ENCODE measurements at regions not wholly inside any gene's neighbourhood (a gene's known extent, or its start where the extent isn't known, plus 50 kb on each side); places are given as distances from the start of the nearest gene placed in this dataset.

DNA sequence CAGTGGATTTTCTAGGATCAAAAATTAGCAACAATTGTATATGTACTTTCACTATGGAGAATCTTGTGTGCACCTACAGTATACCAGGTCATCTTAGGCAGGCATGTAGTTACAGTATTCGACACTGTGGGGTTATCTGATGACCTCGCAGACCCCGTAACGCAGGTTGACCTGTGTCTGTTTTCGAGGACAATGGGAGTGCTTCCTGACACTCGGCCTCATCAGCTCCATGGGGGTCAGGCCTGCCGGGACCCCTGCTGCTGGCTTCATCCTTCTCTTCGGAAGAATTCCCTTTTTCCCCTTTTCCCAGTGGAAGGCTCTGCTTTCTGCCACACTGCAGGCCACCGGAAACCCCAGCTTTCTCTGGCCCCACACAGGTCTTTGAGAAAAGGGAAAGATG is 102.8 kb upstream of the TMEM18 start:
- DNase-seq = no peak

DNA sequence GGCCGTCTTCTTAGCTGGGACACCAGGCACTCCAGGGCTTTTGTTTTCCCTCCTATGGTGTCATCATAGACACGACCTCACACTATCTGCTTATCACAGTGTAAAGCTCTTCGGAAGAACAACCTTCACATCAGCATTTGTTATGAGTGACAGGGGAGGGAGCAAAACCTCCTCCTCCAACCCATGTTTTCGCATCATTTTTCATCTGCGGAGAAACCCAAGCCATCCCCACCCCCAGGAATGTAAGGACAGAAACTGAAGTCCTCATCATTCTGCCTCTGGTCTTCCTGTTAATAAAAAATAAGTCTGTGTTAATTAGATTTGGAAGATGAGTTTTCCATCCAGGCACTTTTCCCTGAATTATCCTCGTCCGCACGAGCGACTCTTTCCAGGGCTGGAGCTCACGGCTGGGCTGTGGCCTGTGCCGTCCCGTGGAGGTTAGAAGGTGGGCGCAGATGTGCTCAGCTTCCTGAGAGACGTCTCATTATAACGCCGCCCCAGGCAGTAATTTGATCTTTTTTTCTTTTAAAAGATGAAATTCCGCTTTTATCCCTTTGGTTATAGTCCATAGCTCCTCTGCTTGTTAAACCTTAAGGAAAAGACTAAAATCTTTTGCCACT is 101.6 kb upstream of the TMEM18 start:
- DNase-seq = peak; percentile 52

DNA sequence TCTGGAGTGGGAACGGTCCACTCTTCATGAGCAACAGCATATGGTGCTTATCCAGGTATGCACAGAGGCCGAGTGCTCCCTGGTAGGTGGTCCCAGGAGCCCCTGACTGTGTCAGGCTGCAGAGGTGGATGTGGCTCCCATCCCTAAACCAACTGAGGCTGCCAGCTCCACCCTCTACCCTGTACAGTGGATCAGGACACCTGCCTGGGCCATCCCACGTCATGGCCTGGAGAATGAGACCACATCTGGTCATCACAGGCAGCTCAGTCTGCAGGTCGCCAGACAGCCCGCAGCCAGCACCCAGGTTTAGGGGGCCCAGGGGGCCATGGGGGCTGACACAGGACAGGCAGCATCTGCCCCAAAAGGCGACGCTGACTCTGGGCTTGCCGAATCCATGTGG is 100.3 kb upstream of the TMEM18 start:
- DNase-seq = no peak

DNA sequence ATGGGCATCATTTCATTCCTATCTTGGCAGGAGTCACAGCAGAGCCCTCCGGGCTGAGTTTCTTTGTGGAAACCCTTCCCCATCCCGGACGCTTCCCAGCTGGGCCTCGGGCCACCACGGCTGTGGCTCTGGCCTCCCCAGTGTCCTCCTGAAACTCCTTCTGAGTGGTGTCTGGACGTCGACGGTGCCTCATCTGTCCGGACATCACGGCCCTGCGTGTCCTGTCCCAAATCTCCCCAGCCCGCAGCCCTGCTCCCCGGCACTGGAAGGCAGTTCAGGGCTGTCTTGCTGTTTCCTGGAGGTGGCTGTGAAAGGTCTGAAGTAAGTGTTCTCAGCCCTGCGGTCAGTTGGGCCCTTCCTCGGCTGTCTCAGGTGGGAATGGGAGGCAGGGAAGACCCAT is 99.8 kb upstream of the TMEM18 start:
- no peak for DNase-seq

DNA sequence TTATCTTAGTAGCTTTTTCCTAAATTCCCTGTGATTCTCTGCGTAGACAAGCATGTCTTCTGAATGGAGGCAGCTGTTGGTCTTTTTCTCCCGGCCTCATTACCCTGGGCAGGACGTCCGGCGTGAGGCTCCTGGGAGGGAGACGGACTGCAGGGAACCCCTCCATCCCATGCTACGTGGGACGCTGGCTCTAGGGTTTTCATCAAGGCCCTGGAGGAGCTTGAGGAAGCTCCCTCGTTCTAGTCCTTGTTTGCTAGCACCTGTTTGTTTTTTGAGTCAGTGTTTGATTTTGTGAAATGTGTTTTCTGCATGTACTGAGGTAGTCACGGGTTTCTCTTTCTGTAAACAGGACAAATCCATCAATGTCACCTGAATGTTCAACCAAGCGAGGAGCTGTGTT is 99.3 kb upstream of the TMEM18 start:
- DNase-seq = no peak

DNA sequence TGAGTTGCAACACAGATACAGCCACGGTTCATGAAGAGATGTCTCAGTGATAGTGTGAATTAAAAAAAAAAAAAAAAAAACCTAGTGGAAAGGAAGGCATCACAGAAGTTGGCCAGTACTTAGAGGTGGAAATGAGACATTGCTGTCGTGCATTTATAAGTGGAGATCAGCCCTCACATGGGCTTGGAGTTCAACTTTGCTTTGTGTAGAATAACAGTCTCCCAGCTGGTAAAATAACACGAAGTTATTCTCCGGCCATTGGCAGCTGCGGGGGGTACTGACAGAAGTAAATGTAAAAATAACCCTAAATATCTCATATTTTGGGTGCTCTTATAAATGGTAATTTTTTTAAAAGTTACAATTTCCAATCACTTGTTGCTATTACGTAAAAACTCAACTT is 98.8 kb upstream of the TMEM18 start:
- no peak for DNase-seq

DNA sequence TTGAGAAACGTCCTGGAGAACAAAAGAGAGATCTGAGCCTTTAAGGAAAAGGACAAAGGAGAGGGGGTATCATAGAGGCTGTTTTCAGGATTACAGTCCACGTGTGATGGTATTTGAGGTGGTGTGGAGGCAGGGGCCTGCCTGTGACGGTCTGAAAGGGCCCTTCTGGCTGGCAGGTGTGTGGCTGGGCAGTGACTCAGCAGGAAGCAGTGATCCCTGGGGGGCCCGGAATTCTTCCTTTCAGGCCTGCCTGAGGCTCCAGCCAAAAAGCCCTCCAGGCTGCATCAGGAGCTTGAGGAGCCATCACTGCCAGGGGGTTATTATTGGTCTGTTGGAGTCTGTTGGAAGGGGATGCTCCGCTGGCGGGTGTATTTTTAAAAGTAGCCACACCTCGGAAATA is 97.2 kb upstream of the TMEM18 start:
- no peak for DNase-seq

DNA sequence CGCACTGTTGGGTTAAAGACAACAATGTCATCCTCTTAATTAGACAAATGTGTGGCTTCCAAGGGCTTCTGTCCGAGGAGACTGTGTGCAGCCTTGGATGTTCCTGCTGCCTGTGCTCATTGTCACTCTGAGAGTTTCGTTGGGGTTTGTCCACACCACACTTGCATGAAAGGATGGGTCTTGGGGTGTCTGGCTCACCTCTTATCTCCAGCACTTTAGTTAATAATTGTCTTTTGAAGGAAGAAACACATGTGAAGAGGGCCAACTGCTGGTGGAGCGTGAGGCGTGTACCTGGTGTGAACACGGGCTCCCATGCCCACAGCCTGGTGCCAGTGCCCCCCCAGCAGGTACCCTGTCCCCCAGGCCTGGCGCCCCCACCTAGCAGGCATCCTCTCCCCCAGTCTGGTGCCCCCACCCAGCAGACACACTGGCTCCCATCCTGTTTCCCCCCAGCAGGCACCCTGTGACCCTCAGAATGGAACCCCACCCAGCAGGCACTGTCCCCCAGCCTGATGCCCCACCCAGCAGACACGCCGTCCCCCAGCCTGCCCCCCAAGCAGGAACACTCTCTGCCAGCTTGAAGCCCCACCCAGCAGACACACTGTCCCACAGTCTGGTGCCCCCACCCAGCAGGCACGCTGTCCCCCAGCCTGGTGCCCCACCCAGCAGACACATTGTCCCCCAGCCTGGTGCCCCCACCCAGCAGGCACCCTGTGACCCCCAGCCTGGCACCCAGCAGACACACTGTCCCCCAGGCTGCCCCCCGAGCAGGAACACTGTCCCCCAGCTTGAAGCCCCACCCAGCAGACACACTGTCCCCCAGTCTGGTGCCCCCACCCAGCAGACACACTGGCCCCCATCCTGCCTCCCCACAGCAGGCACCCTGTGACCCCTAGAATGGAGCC is 96.3 kb upstream of the TMEM18 start:
- no peak for DNase-seq

DNA sequence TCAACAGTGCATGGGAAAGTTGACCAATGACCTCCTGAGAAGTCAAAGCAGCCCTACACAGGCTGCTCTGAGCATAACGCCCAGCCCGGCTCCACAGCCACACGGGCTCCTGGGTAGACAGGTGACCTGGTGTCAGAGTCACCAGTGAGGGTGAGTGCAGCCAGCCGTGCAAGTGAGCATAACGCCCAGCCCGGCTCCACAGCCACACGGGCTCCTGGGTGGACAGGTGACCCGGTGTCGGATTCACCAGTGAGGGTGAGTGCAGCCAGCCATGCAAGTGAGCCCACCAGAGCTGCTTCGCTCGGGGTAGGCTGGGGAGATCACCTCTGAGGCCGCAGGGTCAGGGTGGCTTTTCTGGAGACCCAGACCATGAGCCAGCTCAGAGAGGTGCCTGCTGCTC is 94.3 kb upstream of the TMEM18 start:
- no peak for DNase-seq

DNA sequence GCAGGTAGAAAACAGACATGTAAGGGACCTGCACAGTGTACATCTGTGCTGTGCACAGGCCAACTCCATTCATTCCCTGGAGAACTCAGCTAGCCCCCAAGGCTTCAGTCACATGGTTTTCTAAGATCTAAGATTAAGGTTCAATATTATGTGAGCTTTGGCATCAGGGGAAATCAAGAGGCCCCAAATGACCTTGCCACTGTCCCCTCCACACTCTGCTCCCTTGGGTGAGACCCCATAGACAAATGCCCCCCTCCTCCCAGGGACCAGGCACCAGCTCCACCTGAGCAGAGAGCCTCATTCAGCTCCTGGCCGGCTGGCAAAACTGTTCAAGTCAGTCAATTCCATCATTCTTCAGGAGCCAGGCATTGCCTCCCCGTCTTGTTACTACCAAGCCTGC is 93.6 kb upstream of the TMEM18 start:
- DNase-seq = no peak

DNA sequence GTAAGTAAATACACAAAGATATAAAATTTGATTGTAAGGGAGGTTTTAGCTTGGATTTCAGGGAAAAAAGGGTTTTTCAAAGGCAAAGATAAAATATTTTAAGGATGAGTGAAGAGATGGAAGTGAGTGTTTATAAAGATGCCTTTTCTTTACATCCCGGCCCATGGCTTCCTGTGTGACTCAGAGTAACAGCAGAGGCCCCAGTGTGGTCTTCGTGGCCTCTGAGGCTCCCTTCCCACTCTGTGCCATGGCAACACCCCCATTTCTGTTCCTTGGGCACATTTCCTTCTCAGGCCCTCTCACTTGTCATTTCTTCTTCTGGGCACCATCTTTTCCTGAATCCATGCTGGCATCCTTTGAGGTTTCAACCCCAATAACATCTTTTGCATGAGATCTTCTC is 92.6 kb upstream of the TMEM18 start:
- DNase-seq = no peak

DNA sequence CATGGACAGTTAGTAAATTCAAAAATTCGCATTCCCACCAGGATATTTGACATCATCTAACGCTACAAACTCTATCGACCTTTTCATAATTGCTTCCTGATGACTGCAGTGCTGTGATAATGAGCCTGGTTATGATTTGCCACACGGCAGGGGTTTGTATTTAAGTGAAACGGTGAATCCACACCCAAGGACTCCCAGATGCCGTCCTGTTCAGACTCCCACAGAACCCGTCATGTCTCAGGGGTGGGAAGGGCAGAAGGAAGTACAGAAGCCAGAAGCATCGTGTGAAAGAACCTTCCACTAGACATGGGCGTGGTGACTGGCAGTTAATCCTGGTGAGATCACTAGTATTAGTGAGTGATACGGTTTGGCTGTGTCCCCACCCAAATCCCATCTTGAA is 91.2 kb upstream of the TMEM18 start:
- no peak for DNase-seq

DNA sequence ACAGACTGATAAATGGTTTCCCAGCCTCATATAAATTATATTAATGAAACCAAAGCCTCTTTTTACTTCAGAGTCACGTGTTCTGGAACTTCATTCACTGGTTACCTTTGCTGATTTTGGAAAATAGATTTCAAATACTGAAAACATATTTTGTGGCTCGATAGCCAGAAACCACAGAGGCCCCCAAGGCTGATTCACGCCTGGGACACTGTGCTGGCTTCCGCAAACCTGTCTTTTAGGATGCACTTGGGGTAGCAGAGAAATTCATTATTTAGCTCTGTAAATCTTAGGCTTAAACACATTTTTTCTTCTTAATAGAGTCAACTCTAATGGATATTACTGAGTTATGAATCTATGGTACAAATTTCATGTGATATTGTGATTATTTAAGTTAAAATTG is 90.7 kb upstream of the TMEM18 start:
- DNase-seq = no peak

DNA sequence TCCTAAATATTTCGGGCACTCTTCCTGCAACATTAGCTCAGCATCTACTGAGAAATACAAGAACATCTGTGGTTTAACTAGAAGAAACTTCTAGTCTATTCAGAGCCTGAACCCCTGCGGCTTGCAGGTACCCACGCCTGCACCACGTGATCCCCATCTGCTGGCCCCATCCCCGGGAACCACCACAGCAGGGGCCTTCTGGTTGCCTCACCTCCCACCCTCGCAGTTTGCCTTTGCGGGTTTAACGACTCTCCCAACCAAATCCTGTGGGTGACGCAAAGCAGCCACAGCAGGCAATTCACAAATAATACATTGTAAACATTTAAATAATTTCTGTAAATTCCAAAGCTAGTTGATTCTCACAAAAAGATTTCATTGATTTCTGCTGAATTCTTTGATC is 90.2 kb upstream of the TMEM18 start:
- DNase-seq = no peak

DNA sequence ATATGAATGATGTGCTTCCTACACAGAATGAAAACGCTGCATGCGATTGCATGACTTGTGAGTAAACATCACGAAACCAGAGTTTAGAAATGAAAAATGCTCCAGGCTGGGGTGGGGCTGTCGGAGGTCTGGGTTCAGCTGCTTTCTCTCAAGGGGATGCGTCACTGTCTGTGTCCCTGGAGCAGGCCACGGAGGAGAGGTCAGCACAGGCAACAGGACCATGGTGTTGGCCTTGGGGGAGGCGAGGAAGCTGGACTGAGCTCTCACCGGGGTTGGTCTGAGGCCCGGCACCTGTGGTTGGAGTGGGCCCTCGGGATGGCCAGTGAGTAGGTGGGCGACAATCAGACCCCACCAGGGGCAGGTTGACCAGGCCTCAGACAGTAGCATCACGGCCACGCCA is 89.0 kb upstream of the TMEM18 start:
- no peak for DNase-seq

DNA sequence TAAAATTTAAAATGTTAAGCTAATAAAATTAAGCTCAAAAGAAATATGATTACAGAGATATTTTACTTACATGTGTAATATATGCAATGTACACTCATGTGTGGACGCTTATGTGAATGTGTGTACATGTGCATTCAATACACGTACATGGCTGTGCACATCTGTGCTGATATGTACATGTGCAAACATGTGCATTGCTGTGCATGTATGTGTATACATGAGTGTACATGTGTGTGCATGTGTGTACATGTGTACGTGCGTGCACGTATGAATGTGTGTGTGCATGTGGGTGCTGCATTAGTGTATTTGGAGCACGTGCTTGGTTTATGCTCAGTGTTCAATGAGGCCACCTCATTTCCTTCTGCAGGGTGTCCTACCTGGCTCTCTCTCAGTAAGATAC is 88.2 kb upstream of the TMEM18 start:
- DNase-seq = no peak

DNA sequence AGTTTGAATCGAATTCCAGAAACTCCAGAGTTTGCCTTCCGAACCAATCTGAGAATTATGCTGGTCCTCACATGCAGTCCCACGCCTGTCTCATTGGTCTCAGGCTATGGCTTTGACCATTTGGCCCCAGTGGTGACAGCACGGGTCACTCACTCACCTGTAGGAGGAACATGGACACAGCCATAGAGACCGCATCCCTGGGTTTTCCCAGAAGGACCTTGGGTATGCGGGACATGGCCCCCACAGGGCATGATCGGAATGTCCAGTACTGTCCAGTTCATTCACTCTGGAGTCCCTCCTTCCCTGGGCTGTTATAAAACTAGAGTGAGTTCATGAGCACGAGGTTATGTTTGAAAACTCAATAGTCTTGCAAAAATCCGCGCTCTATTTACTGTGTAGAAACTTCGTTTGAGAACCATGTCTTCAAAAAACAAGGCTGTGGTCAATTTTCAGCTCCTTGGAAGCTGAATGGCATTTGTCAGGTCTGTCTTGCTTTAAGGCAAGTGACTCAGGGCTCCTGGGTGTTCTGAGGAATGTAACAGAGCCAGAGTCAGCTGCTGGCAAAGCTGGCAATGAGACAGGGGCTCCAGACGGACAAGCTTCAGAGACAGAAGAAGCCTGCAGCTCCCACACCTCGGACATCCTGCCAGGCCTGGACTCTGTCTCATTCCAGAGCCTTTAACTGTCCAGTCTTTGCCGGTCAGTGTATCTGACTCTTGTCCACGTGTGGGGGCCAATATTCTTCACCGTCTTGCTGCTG is 86.7 kb upstream of the TMEM18 start:
- no peak for DNase-seq

DNA sequence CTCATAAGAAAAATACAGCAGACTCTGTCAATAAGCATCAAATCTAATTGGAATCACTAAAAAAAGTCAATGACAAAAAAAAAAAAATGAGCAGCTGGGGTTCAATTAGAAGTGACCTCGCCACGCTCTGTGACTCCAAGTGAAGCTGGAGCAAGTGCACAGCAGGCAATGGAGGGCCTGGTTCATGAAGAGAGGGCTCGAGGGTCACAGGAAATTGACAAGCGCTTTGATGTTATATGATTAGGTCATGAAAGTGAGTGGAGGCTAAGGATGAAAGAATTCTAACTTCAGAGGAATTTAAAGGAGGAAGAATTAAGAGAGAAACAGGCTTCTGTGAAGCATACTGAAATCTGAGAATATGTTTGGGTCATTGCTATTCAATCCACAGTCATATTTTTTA is 85.4 kb upstream of the TMEM18 start:
- DNase-seq = no peak

DNA sequence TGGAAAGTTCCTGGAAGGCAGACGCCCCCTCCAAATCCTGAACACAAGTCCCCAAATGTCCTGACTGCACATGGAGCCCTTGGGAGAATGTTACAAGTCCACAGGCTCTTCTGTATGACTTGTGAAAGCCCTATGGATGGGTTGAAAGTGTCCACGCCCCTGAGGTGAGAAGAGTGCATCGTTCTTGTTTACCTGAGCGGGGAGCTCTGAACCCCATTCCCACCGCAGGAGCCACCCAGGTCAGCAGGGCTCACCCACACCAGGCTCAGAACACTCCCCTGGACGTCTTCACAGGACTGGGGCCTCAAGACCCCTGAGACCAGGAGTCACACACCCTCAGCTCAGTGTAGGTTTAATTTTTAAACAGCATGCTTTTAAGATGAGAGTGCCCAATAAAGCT is 84.2 kb upstream of the TMEM18 start:
- DNase-seq = no peak

DNA sequence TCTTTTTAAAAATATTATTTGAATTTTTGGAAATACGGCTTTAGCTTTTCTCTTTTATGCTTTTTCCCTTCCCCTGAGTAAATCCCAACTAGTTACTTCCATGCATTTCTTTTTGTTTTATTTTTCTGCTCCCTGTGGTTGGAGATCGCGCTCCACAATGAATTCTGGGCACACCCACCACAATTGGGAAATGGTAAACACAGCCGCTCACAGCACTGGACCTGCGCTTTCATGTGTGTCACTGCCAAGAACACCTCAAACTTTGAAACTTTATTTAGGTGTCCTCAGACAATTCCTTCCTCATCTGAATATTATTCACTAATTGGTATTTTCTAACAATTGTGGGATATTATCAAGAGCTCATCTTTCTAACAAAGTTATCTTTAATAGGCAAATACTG is 82.8 kb upstream of the TMEM18 start:
- no peak for DNase-seq

DNA sequence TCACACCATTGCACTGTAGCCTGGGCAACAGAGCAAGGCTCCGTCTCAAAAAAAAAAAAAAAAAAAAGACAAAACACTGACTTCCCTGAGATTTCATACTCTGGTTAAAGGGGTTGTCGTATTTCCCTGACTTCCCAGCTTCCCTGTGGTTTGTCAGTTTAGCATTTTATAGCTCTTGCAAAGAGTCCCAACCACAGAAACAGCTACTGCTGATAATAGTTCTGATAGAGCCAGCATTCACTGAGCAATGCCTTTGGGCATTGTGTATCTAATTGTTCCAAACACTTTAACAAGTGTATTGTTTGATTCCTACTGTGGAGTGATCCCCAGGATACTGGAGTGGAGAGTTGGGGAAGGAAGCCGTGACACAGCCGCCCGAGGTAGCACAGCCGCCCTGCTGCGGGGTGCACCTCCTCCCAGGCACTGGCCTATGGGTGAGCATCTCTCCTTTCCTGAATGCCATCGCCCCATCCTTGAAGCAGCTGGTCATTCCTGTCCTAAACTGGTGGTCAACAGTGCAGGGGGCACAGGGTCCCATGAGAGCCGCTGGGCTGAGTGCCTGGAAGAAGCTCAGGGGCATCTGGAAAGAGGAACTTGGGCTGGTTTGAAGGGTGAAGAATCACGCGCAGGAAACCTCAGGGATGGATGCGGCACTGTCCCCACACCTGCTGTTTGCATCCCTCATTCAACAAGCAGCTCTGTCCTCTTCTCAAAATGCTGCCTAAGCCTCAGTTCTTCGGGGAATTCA is 81.0 kb upstream of the TMEM18 start:
- DNase-seq = no peak

DNA sequence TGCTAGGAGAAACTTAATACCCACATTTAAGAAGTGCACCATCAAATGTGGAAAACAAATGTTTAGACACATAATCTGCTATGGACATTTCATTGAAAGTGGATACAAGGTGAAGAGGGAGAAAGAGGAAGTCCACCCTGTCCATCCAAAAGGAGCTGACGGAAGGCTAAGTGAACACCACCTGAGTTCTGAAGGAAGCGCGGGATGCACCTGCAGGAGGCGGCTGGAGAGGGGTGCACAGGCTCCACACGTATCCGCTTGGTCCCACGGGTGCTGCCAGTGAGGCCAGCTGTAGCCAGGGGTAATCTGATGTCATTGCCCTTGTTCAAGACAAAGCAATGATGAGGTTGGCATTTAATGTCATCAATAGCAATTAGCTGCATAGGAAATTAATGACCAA is 75.9 kb upstream of the TMEM18 start:
- DNase-seq = no peak

DNA sequence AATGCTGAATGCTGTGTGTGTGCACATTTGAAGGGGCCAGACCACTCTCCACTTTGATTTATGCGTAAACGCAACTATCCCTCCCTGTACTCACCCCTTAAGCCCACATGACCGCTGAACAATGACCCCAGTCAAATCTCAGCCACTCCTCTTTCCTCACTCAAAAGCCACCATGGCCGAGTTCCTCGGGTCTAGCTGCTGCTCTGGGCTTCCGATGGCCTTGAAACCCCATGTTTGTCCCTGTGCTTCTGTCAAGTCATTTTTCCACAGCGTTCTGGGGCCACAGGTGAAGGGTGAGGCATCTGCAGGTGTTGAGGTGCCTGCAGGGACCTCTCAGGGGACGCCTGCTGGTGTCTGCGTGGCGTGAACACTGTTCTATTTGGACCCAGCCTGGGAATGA is 74.3 kb upstream of the TMEM18 start:
- DNase-seq = no peak

All from retina (tissue), 1 donor.